ENCODE measurements at regions not wholly inside any gene's neighbourhood (a gene's known extent, or its start where the extent isn't known, plus 50 kb on each side); places are given as distances from the start of the nearest gene placed in this dataset.
"Not testable (repeated sequence)": the region's sequence is repeated elsewhere in the genome, so short reads cannot be mapped to it uniquely, and the experiment has no call there.

DNA sequence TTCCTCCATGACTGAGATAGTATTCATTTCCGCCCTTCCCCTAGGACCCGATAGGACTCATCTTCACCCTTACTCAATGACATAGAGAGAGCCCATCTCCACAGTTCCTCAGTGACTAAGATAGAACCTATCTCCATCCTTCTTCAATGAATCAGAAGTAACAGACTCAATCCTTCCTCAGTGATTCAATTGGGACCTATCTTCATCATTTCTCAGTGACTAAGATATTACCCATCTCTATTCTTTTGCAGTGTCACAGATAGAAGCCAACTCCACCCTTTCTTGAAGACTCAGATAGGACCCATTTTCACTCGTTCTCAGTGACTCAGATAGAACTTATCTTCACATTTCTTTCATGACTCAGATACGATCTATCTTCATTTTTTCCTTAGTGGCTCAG lies 164.6 kb downstream of the FBXO4 start:
- DNase-seq = no peak

DNA sequence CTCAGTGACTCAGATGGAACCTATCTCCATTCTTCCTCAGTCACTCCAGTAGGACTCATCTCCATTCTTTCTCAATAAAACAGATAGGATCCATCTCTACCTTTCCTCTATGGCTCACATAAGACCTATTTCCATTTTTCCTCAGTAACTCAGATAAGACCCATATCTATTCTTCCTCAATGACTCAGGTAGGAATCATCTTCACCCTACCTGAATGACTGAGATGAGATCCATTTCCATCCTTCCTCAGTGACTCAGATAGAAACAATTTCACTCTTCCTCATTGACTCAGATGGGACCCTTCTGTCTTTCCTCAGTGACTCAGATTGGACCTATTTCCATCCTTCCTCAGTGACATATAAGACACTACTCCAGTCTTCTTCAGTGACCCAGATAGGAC lies 165.1 kb downstream of the FBXO4 start:
- no peak for DNase-seq

DNA sequence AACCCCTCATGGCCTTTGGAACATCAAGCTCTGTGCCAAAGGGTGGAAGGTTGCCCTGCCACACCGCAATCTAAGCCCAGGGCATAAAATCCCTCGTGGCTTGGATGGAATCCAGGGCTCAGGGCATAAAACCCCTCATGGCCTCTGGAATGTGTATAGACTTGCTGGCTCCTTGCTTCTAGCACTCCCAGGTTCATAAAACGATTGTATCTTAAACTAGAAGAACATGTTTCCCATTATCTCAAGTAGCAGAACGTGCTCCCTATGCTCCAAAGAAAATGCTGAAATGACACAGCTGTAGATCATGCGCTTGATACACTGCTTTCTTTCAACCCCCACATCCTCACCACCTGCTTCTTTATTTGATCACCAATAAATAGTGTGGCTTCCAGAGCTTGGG lies 174.8 kb downstream of the FBXO4 start:
- not testable (repeated sequence) for DNase-seq

DNA sequence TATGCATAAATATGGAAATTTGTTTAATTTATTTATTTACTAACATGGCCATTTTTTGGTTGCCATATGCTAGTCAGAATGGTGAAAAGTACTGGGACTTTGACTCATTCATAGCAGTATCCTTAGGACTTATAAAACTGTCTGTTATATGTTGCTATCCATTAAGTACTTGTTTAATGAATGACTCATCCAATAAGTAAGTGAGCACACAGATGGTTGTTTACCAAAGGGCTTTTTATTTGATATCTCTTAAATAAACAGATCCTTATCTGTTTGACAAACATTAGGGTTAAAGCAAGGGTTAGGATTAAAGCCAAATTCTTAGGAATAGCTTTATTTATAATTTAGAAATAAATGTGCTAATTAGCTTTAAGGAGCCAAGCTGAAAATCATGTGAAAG lies 183.4 kb downstream of the FBXO4 start:
- no peak for DNase-seq

- no peak for DNase-seq
Observed at GRCh38 chr5:42109006-42109572, 184.0 kb downstream of the FBXO4 start.

DNA sequence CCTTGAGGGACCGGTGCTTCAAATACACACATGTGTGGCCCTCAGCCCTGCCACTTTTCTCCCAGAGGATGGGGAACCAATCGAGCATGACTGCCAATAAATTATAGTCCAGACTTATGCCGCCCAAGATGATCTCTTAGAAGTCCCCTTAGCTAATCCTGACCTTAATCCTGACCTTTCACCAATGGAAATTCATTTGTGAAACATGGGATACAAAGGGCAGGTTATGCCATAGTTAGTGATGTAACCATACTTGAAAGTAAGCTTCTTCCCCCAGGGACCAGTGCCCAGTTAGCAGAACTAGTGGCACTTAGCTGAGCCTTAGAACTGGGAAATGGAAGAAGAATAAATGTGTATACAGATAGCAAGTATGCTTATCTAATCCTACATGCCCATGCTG lies 190.6 kb downstream of the FBXO4 start:
- DNase-seq = not testable (repeated sequence)

DNA sequence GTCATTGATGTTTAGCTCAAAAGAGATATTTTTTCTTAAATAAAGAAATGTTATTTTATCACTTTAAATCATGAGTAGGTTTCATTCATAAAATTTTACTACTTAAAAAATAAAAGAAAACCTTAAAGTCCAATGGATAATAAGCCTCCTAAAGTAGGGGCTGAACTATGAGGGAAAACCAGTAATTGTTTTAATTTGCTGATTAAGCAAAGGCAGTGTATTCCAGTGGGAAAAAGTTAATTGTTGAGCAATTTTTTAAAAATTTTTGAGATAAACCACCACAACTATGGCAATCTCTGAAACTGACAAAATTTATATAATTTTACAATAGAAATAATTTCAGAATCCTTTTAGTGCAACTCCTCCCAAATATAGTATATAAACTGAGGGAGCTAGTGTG lies 195.0 kb downstream of the FBXO4 start:
- no peak for DNase-seq

DNA sequence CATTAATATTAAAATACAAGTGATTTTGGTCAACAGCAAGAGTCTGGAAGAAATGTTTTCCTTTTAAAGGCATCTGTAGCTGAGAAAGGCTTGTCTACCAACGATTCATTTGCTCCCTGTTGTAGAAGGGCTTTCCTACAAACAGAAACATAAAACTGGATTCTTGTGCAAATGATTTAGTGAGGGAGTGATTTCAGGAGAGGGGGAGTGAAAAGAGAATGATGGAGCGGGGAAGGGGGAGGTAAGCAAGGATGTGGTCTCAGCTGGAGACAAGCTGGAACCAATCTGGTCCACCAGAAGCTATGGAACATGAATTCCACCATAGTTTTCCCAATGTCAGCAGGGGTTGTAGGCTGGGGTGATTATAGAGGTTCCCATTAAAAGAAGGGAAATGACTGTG lies 196.3 kb downstream of the FBXO4 start:
- DNase-seq = no peak

DNA sequence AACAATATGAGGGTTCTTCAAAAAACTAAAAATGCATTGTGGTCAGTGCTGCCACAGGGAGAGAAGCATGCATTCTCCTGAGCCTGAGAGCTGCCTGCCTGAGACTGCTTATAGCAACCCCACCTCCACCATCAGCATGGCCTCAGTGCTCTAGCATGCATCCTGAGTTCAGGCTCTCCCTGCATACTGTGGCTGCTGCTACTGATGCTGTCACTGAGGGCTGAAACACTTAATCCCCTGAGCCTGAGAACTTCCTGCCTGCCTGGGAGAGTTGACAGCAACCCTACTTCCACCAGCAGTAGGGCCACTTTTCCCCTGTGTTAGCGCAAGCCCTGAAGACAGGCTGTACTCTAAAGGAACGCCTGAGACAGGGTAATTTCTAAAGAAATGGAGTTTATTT lies 206.0 kb downstream of the FBXO4 start:
- no peak for DNase-seq

DNA sequence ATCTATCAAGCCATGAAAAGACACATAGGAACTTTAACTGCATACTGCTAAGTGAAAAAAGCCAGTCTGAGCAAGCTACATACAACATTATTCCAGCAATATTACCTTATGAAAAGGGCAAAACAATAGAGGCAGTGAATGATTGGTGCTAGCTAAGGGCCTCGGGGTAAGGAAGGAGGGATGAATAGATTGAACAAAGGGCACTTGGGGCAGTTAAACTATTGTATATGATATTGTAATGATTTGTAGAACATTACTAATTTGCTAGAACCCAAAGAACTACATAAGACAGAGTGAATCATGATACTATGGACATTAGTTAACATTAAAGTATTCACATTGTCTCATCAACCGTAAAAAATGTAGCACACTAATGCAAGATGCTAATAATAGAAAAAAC lies 218.3 kb downstream of the FBXO4 start:
- no peak for DNase-seq

- DNase-seq = no peak
Observed at GRCh38 chr5:42148813-42149212, 223.7 kb downstream of the FBXO4 start.

DNA sequence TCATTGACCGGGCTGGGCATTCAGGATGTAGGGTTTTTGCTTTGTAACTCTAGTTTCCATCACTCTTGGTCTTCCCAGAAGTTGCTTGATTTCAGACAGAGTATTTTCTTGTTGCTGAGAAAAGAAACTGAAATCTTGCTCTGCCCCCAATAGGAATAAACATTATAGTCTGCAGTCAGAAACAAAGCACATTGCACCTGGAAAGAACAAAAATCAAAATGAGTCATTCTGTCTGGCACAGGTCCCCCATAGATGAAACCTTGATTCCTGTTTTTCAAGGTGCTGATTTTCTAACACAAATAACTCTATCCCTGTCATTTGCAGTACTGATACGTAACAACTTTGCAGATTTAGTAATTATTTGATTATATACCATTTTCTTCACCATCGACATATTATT lies 232.1 kb downstream of the FBXO4 start:
- DNase-seq = no peak

DNA sequence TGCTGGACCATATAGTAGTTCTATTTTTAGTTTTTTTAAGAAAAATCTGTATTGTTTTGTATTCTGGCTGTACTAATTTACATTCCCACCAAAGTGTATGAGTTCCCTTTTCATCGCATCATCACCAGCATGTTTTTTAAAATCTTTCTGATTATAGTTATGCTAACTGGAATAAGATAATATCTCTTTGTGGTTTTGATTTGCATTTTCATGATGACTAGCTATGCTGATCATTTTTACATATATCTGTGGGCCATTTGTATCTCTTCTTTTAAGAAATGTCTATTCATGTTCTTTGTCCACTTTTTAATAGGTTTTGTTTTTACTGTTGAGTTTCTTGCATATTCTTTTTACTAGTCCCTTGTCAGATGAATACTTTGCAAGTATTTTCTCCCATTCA lies 238.0 kb downstream of the FBXO4 start:
- DNase-seq = no peak

DNA sequence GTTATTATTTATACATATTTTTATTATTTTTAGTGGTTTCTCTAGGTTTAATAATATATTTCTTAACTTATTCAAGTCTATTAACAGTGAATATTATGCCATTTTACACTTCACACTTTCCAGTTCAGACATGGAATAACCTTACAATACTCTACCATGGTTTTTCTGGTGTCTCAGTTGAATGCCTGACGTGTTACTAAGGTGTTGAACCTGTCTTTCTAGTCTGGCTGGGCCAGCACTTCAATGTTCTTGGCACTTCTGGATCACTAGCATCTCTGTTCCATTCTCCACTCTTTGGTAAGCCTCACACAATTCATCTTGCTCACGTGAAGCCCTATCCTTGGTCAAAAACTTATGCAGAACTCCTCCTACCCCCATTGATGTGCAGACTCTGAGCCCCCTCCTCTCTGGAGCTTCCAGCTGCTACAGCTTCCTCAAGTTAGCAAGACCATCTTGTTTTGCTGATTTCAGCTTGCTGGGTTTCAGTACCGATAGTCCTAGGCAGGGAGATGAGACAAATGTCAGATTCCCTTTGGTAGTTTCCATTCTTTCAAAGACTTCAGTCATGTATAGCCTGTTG lies 243.1 kb downstream of the FBXO4 start:
- DNase-seq = no peak

DNA sequence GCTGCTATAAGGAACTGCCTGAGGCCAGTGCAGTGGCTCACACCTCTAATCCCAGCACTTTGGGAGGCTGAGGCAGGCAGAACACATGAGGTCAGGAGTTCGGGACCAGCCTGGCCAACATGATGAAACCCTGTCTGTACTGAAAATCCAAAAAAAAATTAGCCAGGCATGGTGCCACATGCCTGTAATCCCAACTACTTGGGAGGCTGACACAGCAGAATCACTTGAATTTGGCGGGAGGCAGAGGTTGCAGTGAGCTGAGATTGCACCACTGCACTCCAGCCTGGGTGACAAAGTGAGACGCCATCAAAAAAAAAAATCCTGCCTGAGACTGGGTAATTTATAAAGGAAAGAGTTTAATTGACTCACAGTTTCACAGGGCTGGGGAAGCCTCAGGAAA lies 247.1 kb upstream of the GHR start:
- DNase-seq = not testable (repeated sequence)

DNA sequence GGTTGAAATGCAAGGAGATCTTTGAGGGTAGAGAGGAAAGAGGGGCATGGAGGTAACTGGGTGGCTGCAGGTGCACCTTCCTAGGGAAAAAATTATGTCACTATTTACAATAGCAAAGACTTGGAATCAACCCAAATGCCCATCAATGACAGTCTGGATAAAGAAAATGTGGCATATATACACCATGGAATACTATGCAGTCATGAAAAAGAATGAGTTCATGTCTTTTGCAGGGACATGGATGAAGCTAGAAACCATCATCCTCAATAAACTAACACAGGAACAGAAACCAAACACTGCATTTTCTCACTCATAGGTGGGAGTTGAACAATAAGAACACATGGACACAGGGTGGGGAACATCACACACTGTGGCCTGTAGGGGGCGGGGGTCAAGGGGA lies 243.4 kb upstream of the GHR start:
- DNase-seq = not testable (repeated sequence)

DNA sequence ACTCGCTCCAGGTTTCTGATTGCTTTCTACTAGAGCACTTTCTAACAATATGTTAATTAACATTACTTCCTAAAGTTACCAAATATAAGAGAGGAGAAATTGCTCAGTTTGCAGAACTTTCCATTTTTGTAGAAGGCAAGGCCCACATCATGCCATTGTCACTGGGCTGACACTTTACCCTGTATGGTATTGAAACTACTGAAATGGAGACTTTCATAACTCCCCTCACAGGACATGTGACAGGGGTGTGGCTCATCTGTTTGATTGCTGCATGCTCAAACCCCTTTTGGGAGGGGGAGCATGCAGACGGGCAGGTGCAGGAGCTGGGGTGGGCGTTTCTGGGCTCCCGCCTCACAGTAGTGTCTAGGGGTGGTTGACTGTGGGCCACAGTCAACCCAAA lies 206.3 kb upstream of the GHR start:
- DNase-seq = no peak

- DNase-seq = no peak
Observed at GRCh38 chr5:42217791-42218190, 205.4 kb upstream of the GHR start.

DNA sequence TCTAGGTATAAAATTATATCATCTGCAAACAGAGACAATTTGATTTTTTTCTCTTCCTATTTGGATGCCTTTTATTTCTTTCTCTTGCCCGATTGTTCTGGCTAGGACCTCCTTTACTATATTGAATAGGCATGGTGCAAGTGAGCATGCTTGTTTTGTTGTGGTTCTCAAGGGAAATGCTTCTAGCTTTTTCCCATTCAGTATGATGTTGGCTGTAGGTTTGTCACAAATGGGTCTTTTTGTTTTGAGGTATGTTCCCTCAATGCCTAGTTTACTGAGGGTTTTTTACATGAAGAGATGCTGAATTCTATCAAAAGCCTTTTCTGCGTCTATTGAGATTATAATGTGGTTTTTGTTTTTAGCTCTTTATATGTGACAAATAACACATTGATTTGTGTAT lies 198.2 kb upstream of the GHR start:
- DNase-seq = no peak

- DNase-seq = no peak
Observed at GRCh38 chr5:42228279-42228678, 195.0 kb upstream of the GHR start.

- DNase-seq = no peak
Observed at GRCh38 chr5:42230839-42231238, 192.4 kb upstream of the GHR start.

DNA sequence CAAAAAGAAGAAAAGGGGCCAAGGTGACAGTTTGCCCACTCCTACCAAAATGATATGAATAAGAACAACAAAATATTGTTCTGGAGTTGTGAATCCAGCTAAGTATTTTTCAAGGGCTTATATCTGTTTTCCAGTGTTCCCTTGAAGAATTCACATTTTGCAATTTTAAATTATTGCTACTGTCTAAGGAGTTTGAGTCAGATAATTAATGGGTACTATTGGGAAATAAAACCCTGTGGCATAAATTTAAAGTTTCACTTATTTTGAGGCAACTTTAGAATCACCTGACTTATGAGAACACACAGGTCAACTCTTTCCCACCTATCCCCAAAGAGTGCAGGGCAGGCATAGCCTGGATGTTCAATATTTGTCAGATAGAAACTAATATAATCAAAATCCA lies 188.0 kb upstream of the GHR start:
- no peak for DNase-seq

DNA sequence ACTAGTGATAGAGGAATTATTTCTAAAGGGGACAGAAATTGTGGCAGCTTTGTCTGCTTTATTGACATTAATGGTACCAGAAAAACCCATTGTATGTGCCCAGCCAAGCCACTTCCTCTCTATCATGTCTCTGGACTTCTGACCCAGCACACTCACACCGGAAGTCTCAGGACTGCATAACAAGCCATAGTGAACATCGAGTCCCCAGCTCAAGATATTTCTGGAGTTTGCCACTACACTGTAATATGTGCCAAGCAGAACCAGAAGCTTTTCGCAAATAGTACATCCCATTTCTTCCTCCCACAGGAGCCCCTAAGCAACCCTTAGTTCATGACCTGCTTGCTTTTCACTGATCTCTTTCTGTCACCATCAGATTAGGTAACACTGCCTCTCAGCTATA lies 187.4 kb upstream of the GHR start:
- no peak for DNase-seq

GRCh38 chr5:42241636-42242035 lies 181.6 kb upstream of the GHR start:
- no peak for DNase-seq

- no peak for DNase-seq
Observed at GRCh38 chr5:42242210-42242609, 181.0 kb upstream of the GHR start.
